HG03432 (cell line): ENCODE measurements at regions not wholly inside any gene's neighbourhood (a gene's known extent, or its start where the extent isn't known, plus 50 kb on each side); places are given as distances from the start of the nearest gene placed in this dataset.

Experiments used
- ATAC-seq: cut with Tn5 transposase; IDR thresholded peaks from one replicate; pipeline ENCODE4 v1.9.1; 2021; ENCODE audit warnings: mild to moderate bottlenecking, moderate library complexity; ENCODE audit not compliant: unreplicated experiment

DNA sequence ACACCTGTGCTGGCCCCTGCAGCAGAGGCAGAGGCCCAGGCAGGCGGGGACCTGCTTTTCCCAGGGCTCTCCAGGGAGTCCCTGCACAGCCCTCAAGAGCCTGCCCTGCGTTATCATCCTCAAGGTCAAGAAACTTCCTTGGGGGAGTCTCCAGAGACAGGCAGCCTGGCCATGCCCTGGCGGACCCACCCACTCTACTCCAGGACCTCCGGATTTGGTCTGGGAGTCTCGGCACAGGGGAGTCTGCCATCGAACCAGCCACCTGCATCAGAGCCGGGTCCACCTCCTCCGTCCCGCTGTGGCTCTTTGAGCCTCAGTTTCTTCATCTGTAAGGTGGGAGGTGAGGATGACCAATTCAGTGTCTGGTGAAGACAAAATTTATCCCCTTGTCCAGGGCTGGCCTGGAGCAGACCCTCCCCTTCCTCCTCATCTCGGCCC lies 75.3 kb upstream of the TNRC6C start:
- no peak for ATAC-seq

DNA sequence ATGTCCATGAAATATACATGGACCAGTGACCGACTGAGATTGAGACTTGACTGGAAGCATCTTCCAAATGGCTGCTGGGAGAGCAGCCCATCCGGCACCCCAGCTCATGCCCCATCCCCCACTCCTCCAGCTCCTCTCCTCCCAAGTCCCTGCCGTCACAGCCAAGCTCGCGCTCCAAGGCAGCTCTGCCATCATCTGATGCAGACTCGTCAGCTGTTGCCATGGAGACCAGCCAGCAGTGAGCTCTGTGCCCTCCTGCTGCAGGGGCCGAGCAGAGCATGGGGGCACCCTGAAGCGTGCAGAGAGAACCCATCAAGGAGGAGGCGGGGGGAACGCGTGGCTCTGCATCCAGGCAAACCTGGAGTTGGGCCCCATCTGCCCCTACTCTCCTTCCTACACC lies 74.5 kb upstream of the TNRC6C start:
- no peak for ATAC-seq

DNA sequence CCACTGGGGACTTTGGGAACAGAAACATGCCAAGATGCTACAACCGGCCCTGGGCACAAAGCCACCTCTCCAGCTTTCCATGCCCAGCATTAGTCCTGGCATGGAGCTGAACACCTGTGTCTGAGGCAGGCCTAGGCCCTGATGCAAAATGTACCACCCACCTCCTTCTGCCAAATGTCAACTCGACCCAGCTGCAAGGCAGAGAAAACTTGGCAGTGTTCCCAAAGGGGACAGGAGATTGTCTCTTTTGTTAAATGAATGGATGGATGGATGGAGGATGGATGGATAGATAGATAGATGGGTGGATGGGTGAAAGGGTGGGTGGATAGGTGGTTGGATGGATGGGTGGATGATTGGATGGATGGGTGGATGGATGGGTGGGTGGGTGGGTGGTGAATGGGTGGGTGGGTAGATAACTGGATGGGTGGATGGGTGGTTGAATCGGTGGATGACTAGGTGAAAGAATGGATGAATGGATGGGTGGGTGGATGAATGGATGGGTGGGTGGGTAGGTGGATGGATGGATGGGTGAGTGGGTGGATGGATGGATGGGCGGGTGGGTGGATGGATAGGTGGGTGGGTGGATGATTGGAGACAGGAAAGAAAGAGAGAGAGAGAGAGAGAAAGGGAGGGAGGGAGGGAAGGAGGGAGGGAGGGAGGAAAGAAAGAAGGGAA lies 73.4 kb upstream of the TNRC6C start:
- no peak for ATAC-seq

DNA sequence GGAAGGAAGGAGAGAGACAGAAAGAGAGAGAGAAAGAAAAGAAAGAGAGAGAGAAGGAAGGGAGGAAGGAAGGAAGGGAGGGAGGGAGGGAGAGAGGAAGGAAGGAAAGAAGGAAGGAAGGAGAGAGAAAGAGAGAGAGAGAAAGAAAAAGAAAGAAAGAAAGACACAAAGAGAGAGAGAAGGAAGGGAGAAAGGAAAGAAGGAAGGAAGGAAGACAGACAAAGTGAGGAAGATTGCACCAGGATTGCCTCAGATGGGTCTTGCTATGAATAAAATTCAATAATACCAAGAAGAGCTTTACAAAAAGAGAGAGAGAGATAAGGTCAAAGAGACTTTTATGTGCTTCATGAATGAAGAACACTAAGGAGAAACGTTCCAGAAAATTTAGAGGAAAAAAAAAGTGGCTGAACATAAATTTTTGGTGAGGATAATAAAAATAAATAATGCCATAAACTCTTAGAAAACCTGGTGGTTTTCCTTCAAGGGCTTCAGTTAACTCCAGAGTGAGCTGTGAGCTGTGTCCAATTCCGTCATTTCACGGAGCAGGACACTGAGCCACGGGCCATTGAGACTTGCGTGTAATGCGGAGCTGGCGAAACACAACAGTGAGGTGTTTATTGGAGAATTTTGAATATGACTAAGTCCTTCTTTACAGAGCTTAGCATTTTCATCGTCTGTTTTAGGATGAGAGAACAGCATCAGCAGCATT lies 72.7 kb upstream of the TNRC6C start:
- ATAC-seq: no peak

DNA sequence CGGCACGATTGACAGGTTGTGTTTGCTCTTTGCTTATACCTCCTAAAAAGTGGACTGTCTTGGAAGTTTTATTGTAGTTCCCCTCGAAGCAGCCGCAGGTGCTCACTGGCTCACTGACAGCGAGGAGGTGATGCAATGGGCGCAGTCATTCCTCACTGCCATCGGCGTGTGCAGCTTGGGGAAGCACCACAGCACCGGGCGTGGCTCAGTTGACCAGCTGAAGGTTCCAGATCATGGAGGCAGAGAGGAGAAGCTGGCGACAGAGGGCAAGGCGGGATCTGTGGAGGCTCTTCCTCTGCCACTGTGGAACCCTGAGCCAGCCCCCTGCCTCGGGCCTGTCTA lies 72.1 kb upstream of the TNRC6C start:
- no peak for ATAC-seq

DNA sequence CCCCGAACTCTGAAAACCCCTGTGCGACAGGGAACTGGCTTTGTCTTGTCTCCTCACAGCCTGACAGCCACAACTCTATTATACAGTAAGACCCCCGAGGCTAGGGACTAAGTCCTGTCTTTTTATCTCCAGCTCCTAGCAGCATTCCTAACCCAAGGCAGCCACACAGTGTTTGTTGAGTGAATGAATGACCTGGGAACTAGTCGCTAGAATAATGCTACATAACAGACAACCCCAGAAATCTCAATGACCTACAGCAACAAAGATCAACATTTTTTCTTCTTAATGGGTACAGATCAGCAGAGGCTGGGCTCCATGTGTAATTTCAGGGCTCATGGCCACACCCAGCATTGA lies 71.4 kb upstream of the TNRC6C start:
- no peak for ATAC-seq

DNA sequence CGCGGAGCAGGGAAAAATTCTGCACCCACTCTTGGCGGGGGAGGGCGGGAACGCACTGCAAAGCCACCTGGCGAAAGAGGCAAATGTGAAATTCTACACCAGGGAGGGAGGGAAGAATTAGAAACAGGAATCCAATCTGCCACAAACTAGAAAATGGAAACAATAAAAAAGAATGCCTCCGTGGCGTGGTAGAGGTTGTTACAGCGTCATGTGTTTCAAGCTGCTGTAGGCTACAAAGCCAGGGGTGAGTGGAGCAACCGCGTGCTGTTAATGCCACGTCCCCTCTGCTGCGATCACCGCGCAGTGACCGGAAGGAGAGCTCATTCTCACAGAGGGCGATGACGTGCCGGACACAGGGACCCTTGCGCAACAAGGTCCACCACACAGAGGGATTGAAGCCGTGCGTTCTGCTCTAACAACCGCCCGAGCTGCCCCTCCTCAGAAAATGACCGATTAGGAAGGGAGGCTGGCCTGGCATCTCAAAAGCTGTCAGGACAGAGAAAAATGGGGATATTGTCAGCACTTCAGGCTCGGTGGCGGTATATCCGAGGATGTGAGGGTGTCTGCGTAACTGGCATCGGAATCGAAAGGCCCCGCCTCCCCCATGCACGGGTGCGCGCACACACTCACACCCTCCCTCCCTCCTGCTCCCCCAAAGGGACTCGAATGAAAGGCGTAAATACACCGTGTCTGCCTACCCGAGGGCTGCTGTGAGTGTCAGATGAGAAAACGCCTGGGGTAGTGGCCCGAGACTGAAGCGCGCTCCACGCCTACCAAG lies 70.8 kb upstream of the TNRC6C start:
- no peak for ATAC-seq

DNA sequence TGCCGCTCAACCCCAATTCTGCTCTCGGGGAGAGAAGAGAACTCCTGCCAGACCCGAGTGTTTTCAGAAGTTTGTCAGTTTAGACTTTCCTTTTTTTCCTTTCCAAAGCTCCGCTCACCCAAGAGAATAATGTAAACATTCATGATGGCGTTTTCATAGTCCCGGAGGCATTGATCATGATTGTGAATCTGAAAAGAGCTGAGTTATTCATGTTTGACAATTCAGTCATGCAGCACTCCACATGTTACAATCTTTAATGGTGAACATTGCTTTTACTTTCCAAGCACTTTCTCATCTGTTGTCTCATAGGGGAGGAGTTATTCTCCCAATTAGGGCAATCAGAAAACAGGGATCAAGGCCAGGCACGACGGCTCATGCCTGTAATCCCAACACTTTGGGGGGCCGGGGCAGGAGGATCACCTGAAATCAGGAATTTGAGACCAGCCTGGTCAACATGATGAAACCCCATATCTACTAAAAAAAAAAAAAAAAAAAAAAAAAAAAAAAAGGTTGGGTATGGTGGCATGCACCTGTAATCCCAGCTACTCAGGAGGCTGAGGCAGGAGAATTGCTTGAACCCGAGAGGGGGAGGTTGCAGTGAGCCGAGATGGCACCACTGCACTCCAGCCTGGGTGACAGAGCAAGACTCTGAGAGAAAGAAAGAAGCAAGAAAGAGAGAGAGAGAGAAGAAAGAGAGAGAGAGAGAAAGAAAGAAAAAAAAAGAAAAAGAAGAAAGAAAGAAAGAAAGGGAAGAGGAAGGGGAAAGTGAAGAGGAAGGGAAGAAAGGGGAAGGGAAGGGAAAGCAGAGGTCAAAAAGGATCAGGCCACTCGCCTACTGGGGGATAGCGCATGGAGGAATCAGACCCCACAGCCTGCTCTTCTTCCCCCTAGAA lies 70.0 kb upstream of the TNRC6C start:
- no peak for ATAC-seq

DNA sequence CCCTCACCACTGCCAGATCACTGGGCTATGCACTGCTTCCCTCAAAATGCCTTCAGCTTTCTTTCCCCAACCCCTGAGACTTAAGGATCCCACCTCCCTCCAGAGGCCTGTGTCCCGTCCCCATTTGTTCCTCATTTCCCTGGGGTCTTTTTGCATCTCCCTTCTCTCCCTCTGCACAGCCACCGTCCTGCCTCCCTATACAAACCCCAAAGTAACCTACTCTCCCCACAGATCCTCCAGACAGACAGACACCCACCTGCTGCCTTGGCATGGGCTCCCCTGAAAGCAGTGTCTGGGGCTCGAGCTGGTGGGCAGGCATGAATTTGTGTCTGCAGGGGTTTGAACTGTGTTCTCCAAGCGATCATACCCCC lies 69.4 kb upstream of the TNRC6C start:
- ATAC-seq: no peak

DNA sequence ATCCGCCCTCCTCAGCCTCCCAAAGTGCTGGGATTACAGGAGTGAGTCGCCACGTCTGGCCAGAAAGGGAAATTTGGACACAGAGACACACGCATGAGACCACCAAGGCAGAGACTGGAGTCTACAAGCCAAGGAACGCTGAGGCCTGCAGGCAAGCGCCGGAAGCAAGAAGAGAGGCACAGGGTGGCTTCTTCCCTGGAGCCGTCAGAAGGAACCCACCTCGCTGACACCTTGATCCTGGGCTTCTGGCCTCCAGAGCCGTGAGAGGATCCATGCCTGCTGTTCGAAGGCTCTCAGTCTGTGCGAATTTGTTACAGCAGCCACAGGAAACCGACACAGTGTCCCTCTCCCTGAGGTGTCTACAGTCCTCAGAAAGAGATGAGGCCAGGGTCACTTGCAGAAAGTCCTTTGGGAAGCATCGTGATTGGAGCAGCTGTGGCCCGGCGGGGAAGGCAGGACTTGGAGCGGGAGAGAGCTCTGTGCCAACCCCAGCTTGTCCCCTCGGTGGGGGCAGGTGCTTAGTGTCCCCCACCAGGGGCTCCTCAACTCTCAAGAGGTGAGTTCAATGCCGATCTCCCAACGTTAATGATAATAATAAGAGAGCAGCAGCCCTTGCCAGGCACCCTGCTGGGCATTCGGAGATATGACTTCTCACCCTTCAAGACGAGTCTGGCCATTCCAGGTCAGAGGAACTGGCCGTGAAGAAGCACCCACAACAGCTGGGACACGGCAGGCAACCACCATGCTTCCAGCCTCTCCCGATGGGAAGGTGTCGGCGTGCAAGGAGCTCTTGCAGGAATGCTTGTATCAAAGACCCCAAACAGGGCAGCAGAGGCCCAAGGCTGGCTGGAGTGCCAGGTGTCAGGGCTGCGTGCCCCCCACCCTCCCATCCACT lies 68.4 kb upstream of the TNRC6C start:
- no peak for ATAC-seq

DNA sequence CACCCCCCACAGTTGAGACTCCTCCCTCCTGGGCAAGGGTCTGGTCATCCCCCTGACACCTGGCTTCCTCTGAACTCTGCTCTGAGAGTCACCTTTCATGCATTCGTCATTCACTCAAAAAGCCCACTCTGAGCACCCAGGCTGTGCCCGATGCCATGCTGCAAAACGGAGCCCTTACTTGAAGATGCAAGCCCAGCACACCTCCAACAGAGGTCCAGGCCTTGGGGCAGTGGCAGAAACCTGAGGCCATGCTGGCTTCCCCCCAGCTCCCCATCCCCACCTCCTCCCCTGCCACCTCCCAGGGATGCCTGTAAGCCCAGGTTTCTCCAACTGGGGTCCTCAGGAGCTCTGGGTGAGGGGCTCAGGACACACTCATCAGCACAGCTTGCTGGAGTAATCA lies 67.7 kb upstream of the TNRC6C start:
- ATAC-seq: no peak

DNA sequence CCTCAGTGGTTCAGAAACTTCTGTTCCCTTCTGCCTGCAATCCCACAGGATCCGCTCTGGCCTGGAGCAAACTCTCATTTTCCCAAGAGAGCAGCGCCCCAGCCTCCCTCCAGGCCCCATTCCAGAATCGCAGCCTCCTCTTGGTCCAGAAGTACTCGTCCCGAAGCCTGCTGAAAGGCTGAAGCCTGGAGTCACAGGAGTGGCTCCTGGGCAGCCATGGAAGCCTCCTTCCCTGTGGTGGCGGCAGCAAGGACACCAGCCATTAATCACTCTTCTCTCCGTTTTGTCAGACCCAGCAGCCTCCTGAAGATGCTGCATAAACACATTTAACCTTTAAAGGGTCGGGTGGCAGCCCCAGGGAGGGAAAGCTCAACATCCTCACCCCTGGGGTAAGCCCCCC lies 66.9 kb upstream of the TNRC6C start:
- no peak for ATAC-seq

DNA sequence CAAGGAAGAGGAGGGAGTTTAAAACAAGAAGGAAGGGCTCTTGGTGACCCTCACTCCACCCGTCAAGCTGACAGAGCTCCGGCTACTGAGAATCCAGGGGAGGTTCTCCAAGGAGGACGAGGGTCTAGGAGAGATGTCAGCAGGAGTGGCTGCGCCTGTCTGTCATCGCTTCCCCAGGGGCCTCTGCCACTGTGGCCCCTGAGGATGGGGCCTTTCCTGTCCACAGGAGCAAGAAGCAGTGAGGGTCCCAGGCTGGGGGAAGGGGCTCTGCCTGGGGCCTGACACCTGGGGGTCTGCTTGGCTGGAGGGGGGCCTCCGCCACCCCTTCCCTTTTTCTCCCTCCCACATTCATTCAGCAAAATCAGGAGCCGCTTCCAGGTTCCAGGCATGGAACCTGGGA lies 66.5 kb upstream of the TNRC6C start:
- no peak for ATAC-seq

DNA sequence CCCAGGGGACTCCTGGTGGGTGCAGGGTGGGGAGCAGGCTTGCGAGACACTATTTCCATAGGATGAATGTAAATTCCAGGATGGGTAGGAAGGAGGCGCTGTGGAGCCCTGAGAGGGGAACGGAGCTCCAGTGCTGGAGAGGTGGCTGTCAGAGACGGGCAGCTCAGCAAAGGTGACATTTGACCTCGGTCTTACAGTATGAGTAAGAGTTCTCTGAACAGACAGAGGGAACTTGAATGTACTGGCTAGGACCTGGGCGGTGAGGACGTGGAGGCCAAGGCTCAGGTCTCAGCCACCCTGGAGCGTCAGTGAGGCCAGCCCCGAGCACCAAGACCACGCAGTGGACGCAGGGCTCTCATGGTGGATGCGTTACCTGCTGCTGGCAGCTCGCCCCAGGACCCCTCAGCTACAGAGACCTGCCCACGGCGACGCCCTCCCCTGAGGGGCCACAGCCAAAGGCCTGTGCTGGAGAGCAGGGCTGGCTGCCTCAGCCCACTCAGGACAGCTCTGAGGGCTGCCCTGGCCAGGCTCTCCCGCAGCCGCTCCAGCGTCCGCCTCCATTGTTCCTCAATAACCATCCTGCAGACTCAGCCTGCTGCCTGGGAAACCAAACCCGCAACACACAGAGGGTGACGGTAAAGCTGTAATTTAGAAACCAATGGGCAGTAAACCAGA lies 65.9 kb upstream of the TNRC6C start:
- no peak for ATAC-seq

DNA sequence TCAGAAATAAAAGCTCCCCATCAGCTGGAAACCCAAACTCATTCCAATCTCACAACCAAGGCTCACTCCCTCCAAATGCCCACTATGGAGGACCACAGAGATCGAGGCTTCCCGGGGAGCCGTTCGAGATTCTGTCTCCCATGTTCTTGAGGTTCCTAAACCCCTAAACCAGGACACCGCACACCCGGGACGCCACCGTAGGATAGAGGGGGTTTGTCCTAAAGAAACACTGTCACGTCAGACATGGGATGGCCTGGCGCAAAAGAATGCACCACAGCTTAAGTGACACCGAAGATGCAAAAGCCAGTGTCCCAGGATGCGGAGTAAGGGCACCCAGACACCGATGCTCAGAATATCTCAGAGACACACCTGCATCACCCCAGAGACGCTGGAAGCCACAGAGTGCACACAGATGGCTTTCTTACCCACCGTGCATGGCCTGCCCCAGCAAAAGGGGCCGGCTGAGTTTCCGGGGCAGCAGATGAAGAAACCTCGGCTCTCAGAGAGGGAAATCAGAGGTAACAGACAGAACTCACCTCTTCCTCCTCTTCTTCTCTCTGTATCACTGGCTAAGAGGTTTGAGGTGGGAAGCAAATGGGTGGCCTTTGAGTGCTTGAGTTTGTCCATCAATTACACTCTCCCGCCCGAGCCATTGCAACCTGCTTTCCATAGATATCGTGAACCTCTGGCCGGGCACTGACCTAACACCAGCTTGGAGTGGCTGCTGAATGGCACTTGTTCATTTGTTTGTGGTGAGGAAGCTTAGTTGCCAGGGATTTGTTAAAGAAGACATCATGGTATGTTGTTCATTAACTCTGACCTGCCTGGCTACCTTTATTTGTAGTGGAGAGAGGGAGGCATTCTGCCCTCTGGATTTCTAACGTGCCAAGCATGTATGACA lies 65.1 kb upstream of the TNRC6C start:
- no peak for ATAC-seq

DNA sequence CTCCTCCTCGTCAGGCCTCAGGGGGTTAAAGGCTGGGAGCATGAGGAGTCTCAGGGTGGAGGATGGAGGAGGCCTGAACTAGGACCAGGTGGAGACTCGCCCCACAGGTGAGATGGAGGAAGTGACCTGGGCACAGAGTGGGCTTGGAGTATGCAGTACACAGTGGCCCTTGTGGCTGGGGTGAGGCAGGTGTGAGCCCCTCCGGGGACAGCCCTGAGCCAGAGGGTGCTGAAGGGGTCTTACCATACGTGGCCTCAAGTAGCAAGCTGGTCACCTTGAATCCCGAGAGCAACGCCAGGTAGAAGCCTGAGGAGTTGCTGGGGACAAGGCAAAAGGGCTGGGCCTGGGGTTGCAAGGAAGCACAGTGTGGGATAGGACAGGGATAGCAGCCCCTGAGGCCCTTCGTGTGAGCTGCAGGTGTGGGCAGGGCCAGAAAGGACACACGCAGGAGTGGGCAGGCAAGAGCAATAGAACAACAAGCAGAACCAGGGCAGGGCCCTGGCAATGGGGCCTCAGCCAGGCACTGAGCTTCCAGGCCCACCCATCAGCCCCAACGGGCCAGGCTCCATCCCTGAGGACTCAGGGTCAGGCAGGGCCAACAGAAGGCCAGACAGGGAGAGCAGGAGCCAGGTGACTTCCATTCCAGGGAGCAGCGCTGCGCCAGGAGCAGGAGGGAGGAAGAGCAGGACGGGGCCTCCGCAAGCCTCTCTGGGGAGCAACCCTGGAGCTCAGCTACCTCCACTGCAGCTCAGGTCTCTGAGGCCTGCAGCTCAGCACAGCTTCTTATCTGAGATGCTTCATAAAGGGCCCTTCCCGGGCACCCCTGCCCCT lies 64.2 kb upstream of the TNRC6C start:
- ATAC-seq: no peak

DNA sequence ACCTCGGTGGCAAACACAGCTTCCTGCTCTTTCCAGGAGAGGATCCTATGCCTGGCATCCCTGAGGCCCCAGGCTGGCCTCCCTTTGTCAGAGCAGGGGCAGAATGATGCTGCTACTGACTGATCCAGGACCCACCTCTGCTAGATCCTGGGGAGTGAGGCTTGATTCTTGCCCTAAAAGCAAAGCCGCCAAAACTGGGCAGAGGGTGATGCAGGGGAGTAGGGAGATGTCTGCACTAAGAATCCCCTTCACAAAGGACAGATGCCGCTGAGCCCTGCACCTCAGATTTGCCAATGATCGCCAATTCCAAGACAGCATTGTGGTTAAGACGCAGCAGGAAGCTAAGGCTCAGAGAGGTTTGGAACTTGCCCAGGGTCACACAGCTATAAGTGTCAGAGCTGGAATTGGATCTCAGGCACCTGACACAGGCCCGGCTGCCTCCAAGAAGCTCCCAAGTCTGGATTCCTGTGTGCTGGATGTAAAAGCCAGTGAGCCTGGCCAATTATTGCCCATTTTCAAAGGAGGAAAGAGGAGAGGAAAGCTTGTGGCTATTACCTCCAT lies 60.7 kb upstream of the TNRC6C start:
- no peak for ATAC-seq
